MCF 10A (cell line): ENCODE measurements at regions not wholly inside any gene's neighbourhood (a gene's known extent, or its start where the extent isn't known, plus 50 kb on each side); places are given as distances from the start of the nearest gene placed in this dataset.

Experiments used
- BruUV-seq: library from RNA; stranded (reverse); fragments of 400-500 nt; replicated peaks from 2 replicates; lab custom pipeline; 2021; lab: Mats Ljungman, UMichigan
- CTCF ChIA-PET: fragments of 300-600 bp; sonication (Branson Sonifier 250); formaldehyde crosslinking; extraction: SDS; loops from one replicate; lab custom pipeline; 2021; ENCODE audit warnings: antibody characterized with exemption, inconsistent platforms; lab: Yijun Ruan, JAX
- POLR2A ChIA-PET: fragments of 300-600, 350-650 bp; sonication (Branson Sonifier 250); formaldehyde crosslinking; extraction: SDS; loops from one replicate; lab custom pipeline; 2020; ENCODE audit warnings: antibody characterized with exemption, inconsistent platforms; lab: Yijun Ruan, JAX
- DNase-seq: peaks from one replicate; pipeline ENCODE4 v3.0.0-alpha.2; 2018; ENCODE audit not compliant: unreplicated experiment
- H3K27ac Mint-ChIP-seq: one replicate; pipeline ENCODE4 v1.8.0; 2022; ENCODE audit warnings: mild to moderate bottlenecking, low read depth, mixed read lengths; ENCODE audit not compliant: unreplicated experiment
- H3K27me3 Mint-ChIP-seq: one replicate; pipeline ENCODE4 v1.8.0; 2022; ENCODE audit warnings: mixed read lengths; ENCODE audit not compliant: insufficient read depth, unreplicated experiment
- H3K36me3 Mint-ChIP-seq: one replicate; pipeline ENCODE4 v1.8.0; 2022; ENCODE audit warnings: mild to moderate bottlenecking, moderate library complexity, mixed read lengths; ENCODE audit not compliant: insufficient read depth, unreplicated experiment
- H3K4me1 Mint-ChIP-seq: one replicate; pipeline ENCODE4 v1.8.0; 2022; ENCODE audit warnings: mixed read lengths; ENCODE audit not compliant: insufficient read depth, unreplicated experiment
- H3K4me3 Mint-ChIP-seq: one replicate; pipeline ENCODE4 v1.8.0; 2022; ENCODE audit warnings: mild to moderate bottlenecking, moderate library complexity, mixed read lengths; ENCODE audit not compliant: unreplicated experiment
- H3K9me3 Mint-ChIP-seq: one replicate; pipeline ENCODE4 v1.8.0; 2022; ENCODE audit warnings: mixed read lengths; ENCODE audit not compliant: unreplicated experiment
- intact Hi-C: fragments of 100-400 bp; cut with micrococcal nuclease; formaldehyde crosslinking; loops from 2 replicates; pipeline ENCODE4 v1.14.1; 2022
- TF ChIP-seq, protein P1 (sequence below): fragments of 200-600 bp; IDR thresholded peaks from one replicate; pipeline ENCODE4 v1.8.0; 2022; ENCODE audit warnings: antibody characterized with exemption, mild to moderate bottlenecking; ENCODE audit not compliant: unreplicated experiment

DNA sequence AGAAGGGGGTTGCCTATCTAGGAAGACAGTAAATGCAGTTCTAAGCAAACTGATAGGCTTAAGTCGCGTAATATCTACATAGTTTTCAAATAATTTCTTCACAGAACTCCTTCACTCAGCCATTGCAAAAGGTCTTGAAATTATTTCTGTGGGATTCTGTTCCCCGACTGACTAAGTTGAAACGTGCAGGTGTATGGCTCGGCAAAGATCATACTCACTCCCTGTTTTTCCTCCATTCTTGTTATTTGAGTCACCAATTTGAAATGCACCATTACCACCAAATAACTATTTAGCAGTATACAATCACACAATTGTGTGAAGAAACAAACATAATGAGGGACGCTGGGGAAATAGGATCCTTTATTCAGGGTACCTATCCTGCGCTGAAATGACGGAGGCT is 771.1 kb downstream of the GATA3 start:
- CTCF ChIA-PET = no interaction called here
- Mint-ChIP-seq H3K4me1 (peaks cover 5% of the 10 kb centered on the region), H3K27ac (no peak overlapping the region), H3K36me3 (no peaks in the 10 kb centered on the region), H3K4me3 (no peak overlapping the region), H3K9me3 (no peaks in the 10 kb centered on the region), H3K27me3 (no peaks in the 10 kb centered on the region)
- intact Hi-C loops = no loop called here
- TF ChIP-seq, protein P1, sequence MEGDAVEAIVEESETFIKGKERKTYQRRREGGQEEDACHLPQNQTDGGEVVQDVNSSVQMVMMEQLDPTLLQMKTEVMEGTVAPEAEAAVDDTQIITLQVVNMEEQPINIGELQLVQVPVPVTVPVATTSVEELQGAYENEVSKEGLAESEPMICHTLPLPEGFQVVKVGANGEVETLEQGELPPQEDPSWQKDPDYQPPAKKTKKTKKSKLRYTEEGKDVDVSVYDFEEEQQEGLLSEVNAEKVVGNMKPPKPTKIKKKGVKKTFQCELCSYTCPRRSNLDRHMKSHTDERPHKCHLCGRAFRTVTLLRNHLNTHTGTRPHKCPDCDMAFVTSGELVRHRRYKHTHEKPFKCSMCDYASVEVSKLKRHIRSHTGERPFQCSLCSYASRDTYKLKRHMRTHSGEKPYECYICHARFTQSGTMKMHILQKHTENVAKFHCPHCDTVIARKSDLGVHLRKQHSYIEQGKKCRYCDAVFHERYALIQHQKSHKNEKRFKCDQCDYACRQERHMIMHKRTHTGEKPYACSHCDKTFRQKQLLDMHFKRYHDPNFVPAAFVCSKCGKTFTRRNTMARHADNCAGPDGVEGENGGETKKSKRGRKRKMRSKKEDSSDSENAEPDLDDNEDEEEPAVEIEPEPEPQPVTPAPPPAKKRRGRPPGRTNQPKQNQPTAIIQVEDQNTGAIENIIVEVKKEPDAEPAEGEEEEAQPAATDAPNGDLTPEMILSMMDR = no peak
- no TSS peak for BruUV-seq
- no peak for DNase-seq
- POLR2A ChIA-PET = no interaction called here

DNA sequence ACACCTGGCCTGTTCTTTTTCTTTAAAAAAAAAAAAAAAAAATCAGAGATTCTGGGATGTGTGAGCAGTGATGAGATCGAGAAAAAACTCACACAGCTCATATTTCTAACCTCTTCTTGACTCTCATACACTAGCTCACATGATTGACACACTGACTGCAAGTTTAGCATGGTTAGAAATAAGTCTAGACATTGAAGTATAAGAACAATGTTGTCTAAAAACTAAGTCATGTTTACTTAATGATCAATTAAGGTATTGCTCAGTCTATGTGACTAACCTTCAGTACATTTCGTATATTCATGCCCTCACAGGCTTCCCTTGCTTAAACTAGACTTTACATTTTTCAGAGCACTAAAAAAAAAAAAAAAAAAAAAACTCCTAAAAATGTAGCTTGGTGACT is 775.1 kb downstream of the GATA3 start:
- H3K27me3 Mint-ChIP-seq = no peaks in the 10 kb centered on the region
- H3K9me3 Mint-ChIP-seq = no peaks in the 10 kb centered on the region
- intact Hi-C loops = no loop called here
- no peak overlapping the region for H3K27ac Mint-ChIP-seq
- TF ChIP-seq, protein P1 = no peak
- no peak overlapping the region for H3K4me3 Mint-ChIP-seq
- H3K4me1 Mint-ChIP-seq = peaks cover 5% of the 10 kb centered on the region
- BruUV-seq = no TSS peak
- POLR2A ChIA-PET = interaction anchor here (0.6 kb wide), 1 partner anchor 22 kb away, joined by 3 read pairs; no protein-coding TSS in a partner anchor
- no peaks in the 10 kb centered on the region for H3K36me3 Mint-ChIP-seq
- CTCF ChIA-PET = interaction anchor here (0.6 to 1.4 kb wide), 2 partner anchors 379 to 668 kb away, joined by 4 read pairs; no protein-coding TSS in a partner anchor
- DNase-seq = no peak

DNA sequence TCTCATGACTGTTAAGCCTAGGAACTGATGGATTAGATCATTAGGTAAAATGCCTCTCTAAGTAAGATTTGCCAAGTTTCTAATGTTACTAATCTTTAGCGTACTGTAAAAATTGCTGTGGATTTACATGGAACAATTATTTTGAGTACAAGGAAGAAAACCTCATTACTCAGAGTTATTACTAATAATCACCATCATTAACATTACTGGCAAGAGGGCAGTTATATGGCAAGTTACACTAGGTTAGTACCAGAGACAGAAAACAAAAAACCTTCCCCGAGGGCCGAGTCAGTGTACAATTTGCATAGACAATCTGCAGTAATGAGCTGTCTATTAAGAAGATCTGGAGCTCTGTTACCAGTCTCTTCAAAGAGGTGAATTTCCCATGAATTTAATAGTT is 775.6 kb downstream of the GATA3 start:
- H3K27ac Mint-ChIP-seq = no peak overlapping the region
- no peaks in the 10 kb centered on the region for H3K27me3 Mint-ChIP-seq
- no peak overlapping the region for H3K4me3 Mint-ChIP-seq
- peaks cover 5% of the 10 kb centered on the region for H3K4me1 Mint-ChIP-seq
- no TSS peak for BruUV-seq
- H3K9me3 Mint-ChIP-seq = no peaks in the 10 kb centered on the region
- DNase-seq = no peak
- POLR2A ChIA-PET = no interaction called here
- TF ChIP-seq, protein P1 = no peak
- intact Hi-C loops = no loop called here
- H3K36me3 Mint-ChIP-seq = no peaks in the 10 kb centered on the region
- CTCF ChIA-PET = interaction anchor here (0.6 to 1.4 kb wide), 2 partner anchors 379 to 668 kb away, joined by 4 read pairs; no protein-coding TSS in a partner anchor

DNA sequence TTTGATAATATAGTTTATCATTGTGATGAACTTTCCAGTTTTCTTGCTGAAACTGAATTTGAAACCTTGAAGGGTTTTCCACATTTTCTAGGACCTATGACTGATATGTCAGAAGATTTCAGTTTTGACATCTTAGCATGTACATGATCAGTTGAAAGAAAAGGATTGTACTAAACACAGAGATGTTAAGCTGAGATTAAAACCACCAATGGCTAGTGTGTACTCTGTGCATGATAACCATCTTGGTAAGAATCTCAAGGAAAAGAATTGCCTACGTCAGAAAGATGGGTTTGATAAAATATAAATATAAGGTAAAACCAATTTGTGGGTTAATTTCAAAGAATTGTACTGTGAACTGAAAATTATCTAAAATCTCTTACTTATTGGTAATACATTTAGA is 776.4 kb downstream of the GATA3 start:
- ChIA-PET CTCF (interaction anchor here (0.5 to 1.4 kb wide), 2 partner anchors 378 to 381 kb away, joined by 3 to 4 read pairs; no protein-coding TSS in a partner anchor), POLR2A (no interaction called here)
- TF ChIP-seq, protein P1 = no peak
- peaks cover 5% of the 10 kb centered on the region for H3K4me1 Mint-ChIP-seq
- H3K36me3 Mint-ChIP-seq = no peaks in the 10 kb centered on the region
- H3K27me3 Mint-ChIP-seq = no peaks in the 10 kb centered on the region
- no peak for DNase-seq
- intact Hi-C loops = no loop called here
- H3K9me3 Mint-ChIP-seq = no peaks in the 10 kb centered on the region
- H3K27ac Mint-ChIP-seq = no peak overlapping the region
- no peak overlapping the region for H3K4me3 Mint-ChIP-seq
- no TSS peak for BruUV-seq
